ENCODE measurements at regions not wholly inside any gene's neighbourhood (a gene's known extent, or its start where the extent isn't known, plus 50 kb on each side); places are given as distances from the start of the nearest gene placed in this dataset.

- Histone ChIP-seq H3K4me1 (ENCODE audit: low read depth, poor library complexity, severe bottlenecking) (no peaks in the 10 kb centered on the region), H3K4me3 (IDR thresholded peaks at IDR 0.05; ENCODE audit: insufficient read depth, low read depth, low read length) (no peak overlapping the region), H3K36me3 (ENCODE audit: insufficient read depth) (no peaks in the 10 kb centered on the region), H2AFZ (ENCODE audit: low read depth) (no peak overlapping the region), H3K4me2 (no peak overlapping the region), H3K27me3 (ENCODE audit: insufficient read depth, low read depth) (no peaks in the 10 kb centered on the region), H4K20me1 (ENCODE audit: insufficient read depth) (no peaks in the 10 kb centered on the region), H3K79me2 (ENCODE audit: insufficient read depth, low read depth) (no peaks in the 10 kb centered on the region), H3K27ac (no peak overlapping the region), H3K9ac (no peak overlapping the region)
- TF ChIP-seq CTCF (conservative IDR thresholded peaks at IDR 0.05; ENCODE audit: low read depth, low read length) = no peak
These were observed 163.2 kb downstream of the KCNE4 start for GRCh38 chr2:223215254-223215516.

GRCh38 chr2:223217373-223217772 lies 165.4 kb downstream of the KCNE4 start:
- Histone ChIP-seq H2AFZ (ENCODE audit: low read depth) (no peak overlapping the region), H3K9ac (no peak overlapping the region), H3K36me3 (ENCODE audit: insufficient read depth) (no peaks in the 10 kb centered on the region), H3K4me2 (no peak overlapping the region), H3K4me3 (IDR thresholded peaks at IDR 0.05; ENCODE audit: insufficient read depth, low read depth, low read length) (no peak overlapping the region), H3K27ac (no peak overlapping the region), H4K20me1 (ENCODE audit: insufficient read depth) (no peaks in the 10 kb centered on the region), H3K4me1 (ENCODE audit: low read depth, poor library complexity, severe bottlenecking) (no peaks in the 10 kb centered on the region), H3K79me2 (ENCODE audit: insufficient read depth, low read depth) (no peaks in the 10 kb centered on the region), H3K27me3 (ENCODE audit: insufficient read depth, low read depth) (no peaks in the 10 kb centered on the region)
- no peak for TF ChIP-seq CTCF (conservative IDR thresholded peaks at IDR 0.05; ENCODE audit: low read depth, low read length)

GRCh38 chr2:223218587-223219178 lies 166.7 kb downstream of the KCNE4 start:
- Histone ChIP-seq H3K4me2 (no peak overlapping the region), H3K79me2 (ENCODE audit: insufficient read depth, low read depth) (no peaks in the 10 kb centered on the region), H3K36me3 (ENCODE audit: insufficient read depth) (no peaks in the 10 kb centered on the region), H3K4me3 (IDR thresholded peaks at IDR 0.05; ENCODE audit: insufficient read depth, low read depth, low read length) (no peak overlapping the region), H3K27ac (no peak overlapping the region), H3K4me1 (ENCODE audit: low read depth, poor library complexity, severe bottlenecking) (no peaks in the 10 kb centered on the region), H3K27me3 (ENCODE audit: insufficient read depth, low read depth) (no peaks in the 10 kb centered on the region), H3K9ac (no peak overlapping the region), H4K20me1 (ENCODE audit: insufficient read depth) (no peaks in the 10 kb centered on the region), H2AFZ (ENCODE audit: low read depth) (no peak overlapping the region)
- no peak for TF ChIP-seq CTCF (conservative IDR thresholded peaks at IDR 0.05; ENCODE audit: low read depth, low read length)

GRCh38 chr2:223219872-223220657 lies 168.1 kb downstream of the KCNE4 start:
- H3K9ac ChIP-seq = no peak overlapping the region
- no peak for TF ChIP-seq CTCF (conservative IDR thresholded peaks at IDR 0.05; ENCODE audit: low read depth, low read length)
- H3K4me3 ChIP-seq (IDR thresholded peaks at IDR 0.05; ENCODE audit: insufficient read depth, low read depth, low read length) = no peak overlapping the region
- H3K27ac ChIP-seq = no peak overlapping the region
- no peaks in the 10 kb centered on the region for H3K36me3 ChIP-seq (ENCODE audit: insufficient read depth)
- no peak overlapping the region for H2AFZ ChIP-seq (ENCODE audit: low read depth)
- H3K4me2 ChIP-seq = no peak overlapping the region
- H3K79me2 ChIP-seq (ENCODE audit: insufficient read depth, low read depth) = no peaks in the 10 kb centered on the region
- no peaks in the 10 kb centered on the region for H3K4me1 ChIP-seq (ENCODE audit: low read depth, poor library complexity, severe bottlenecking)
- no peaks in the 10 kb centered on the region for H4K20me1 ChIP-seq (ENCODE audit: insufficient read depth)
- no peaks in the 10 kb centered on the region for H3K27me3 ChIP-seq (ENCODE audit: insufficient read depth, low read depth)

Measured in KMS-11 (cell line).